ENCODE measurements at regions not wholly inside any gene's neighbourhood (a gene's known extent, or its start where the extent isn't known, plus 50 kb on each side); places are given as distances from the start of the nearest gene placed in this dataset.

GRCh38 chr12:126760092-126760491, 1506.9 kb upstream of the TMEM132C start:
- WGBS, 4 donors = 52 to 75% (median 61%) methylated on average over 3 of the region's 3 CpGs
- Histone ChIP-seq H3K4me1 (no peaks in the 10 kb centered on the region), H3K27ac (no peak overlapping the region), H3K9me3 (peaks cover 0 to 30% (median 18%) of the 10 kb centered on the region in 12 donors), H3K27me3 (peaks cover 0 to 5% (median 0%) of the 10 kb centered on the region in 9 donors), H3K4me3 (no peak overlapping the region), H3K36me3 (no peaks in the 10 kb centered on the region)
- no peak for TF ChIP-seq CTCF (IDR thresholded peaks at IDR 0.05)
- no peak for TF ChIP-seq POLR2A (IDR thresholded peaks at IDR 0.05)
- intact Hi-C loops (cut with DNase I) = no loop called here
- ATAC-seq = no peak
- no peak for DNase-seq

- TF ChIP-seq CTCF (IDR thresholded peaks at IDR 0.05) = no peak
- no peak for TF ChIP-seq POLR2A (IDR thresholded peaks at IDR 0.05)
- no peak overlapping the region for H3K27ac ChIP-seq
- ATAC-seq (no peak), DNase-seq (no peak)
- intact Hi-C loops (cut with DNase I) = no loop called here
- no peaks in the 10 kb centered on the region for H3K36me3 ChIP-seq
- WGBS, 4 donors = 62 to 80% (median 68%) methylated on average over 2 of the region's 2 CpGs
- no peaks in the 10 kb centered on the region for H3K27me3 ChIP-seq
- peaks cover 0 to 42% (median 23%) of the 10 kb centered on the region in 12 donors for H3K9me3 ChIP-seq
- H3K4me1 ChIP-seq = no peaks in the 10 kb centered on the region
- no peak overlapping the region for H3K4me3 ChIP-seq
Observed at GRCh38 chr12:126761420-126761819, 1505.5 kb upstream of the TMEM132C start.

GRCh38 chr12:126762150-126762549, 1504.8 kb upstream of the TMEM132C start:
- Histone ChIP-seq H3K4me3 (no peak overlapping the region), H3K27me3 (no peaks in the 10 kb centered on the region), H3K27ac (no peak overlapping the region), H3K9me3 (peaks cover 0 to 47% (median 26%) of the 10 kb centered on the region in 12 donors), H3K4me1 (no peaks in the 10 kb centered on the region), H3K36me3 (no peaks in the 10 kb centered on the region)
- no peak for ATAC-seq
- intact Hi-C loops (cut with DNase I) = no loop called here
- WGBS, 4 donors = 69 to 85% (median 76%) methylated on average over 4 of the region's 4 CpGs
- no peak for DNase-seq
- TF ChIP-seq POLR2A (IDR thresholded peaks at IDR 0.05) = no peak
- TF ChIP-seq CTCF (IDR thresholded peaks at IDR 0.05) = no peak

GRCh38 chr12:126763359-126763758, 1503.6 kb upstream of the TMEM132C start:
- DNase-seq (no peak), ATAC-seq (no peak)
- Histone ChIP-seq H3K27me3 (no peaks in the 10 kb centered on the region), H3K4me3 (no peak overlapping the region), H3K9me3 (peaks cover 0 to 53% (median 31%) of the 10 kb centered on the region in 12 donors), H3K36me3 (no peaks in the 10 kb centered on the region), H3K27ac (no peak overlapping the region), H3K4me1 (no peaks in the 10 kb centered on the region)
- TF ChIP-seq POLR2A (IDR thresholded peaks at IDR 0.05) (no peak), CTCF (IDR thresholded peaks at IDR 0.05) (no peak)
- intact Hi-C loops (cut with DNase I) = no loop called here
- 55 to 67% (median 63%) methylated on average over 2 of the region's 2 CpGs for WGBS, 4 donors

Measured in heart left ventricle (tissue), 16 donors.